ENCODE measurements at regions not wholly inside any gene's neighbourhood (a gene's known extent, or its start where the extent isn't known, plus 50 kb on each side); places are given as distances from the start of the nearest gene placed in this dataset.

- no peak for DNase-seq (ENCODE audit: low spot score)
- Histone ChIP-seq H3K4me1 (ENCODE audit: control insufficient read depth in 1 of 2, low read depth in 2 of 2) (no peaks in the 10 kb centered on the region), H3K27me3 (replicated peaks; ENCODE audit: insufficient read depth) (no peaks in the 10 kb centered on the region), H3K27ac (no peak overlapping the region), H3K4me3 (no peak overlapping the region), H3K9me3 (no peaks in the 10 kb centered on the region), H3K36me3 (no peaks in the 10 kb centered on the region)
- no peak for ATAC-seq (ENCODE audit: insufficient number of reproducible peaks, low FRiP score, low read depth)
- no peak for TF ChIP-seq CTCF (IDR thresholded peaks at IDR 0.05)
Observed at GRCh38 chr3:166721466-166721865, 658.6 kb downstream of the ZBBX start.

- Histone ChIP-seq H3K27me3 (replicated peaks; ENCODE audit: insufficient read depth) (no peaks in the 10 kb centered on the region), H3K36me3 (no peaks in the 10 kb centered on the region), H3K27ac (no peak overlapping the region), H3K4me3 (no peak overlapping the region), H3K4me1 (ENCODE audit: control insufficient read depth in 1 of 2, low read depth in 2 of 2) (no peaks in the 10 kb centered on the region), H3K9me3 (no peaks in the 10 kb centered on the region)
- no peak for TF ChIP-seq CTCF (IDR thresholded peaks at IDR 0.05)
- ATAC-seq (ENCODE audit: insufficient number of reproducible peaks, low FRiP score, low read depth) (no peak), DNase-seq (ENCODE audit: low spot score) (no peak)
Observed at GRCh38 chr3:166714206-166714605, 665.9 kb downstream of the ZBBX start.

- ATAC-seq (ENCODE audit: insufficient number of reproducible peaks, low FRiP score, low read depth) (no peak), DNase-seq (ENCODE audit: low spot score) (no peak)
- Histone ChIP-seq H3K27me3 (replicated peaks; ENCODE audit: insufficient read depth) (no peaks in the 10 kb centered on the region), H3K9me3 (no peaks in the 10 kb centered on the region), H3K4me3 (no peak overlapping the region), H3K36me3 (no peaks in the 10 kb centered on the region), H3K4me1 (ENCODE audit: control insufficient read depth in 1 of 2, low read depth in 2 of 2) (no peaks in the 10 kb centered on the region), H3K27ac (no peak overlapping the region)
- no peak for TF ChIP-seq CTCF (IDR thresholded peaks at IDR 0.05)
Observed at GRCh38 chr3:166713787-166714186, 666.3 kb downstream of the ZBBX start.

GRCh38 chr3:166706094-166706493, 674.0 kb downstream of the ZBBX start:
- H3K27ac ChIP-seq, result no peak overlapping the region
- no peaks in the 10 kb centered on the region for H3K27me3 ChIP-seq (replicated peaks; ENCODE audit: insufficient read depth)
- DNase-seq (ENCODE audit: low spot score), result no peak
- no peaks in the 10 kb centered on the region for H3K36me3 ChIP-seq
- ATAC-seq (ENCODE audit: insufficient number of reproducible peaks, low FRiP score, low read depth), result no peak
- TF ChIP-seq CTCF (IDR thresholded peaks at IDR 0.05), result no peak
- H3K4me3 ChIP-seq, result no peak overlapping the region
- no peaks in the 10 kb centered on the region for H3K4me1 ChIP-seq (ENCODE audit: control insufficient read depth in 1 of 2, low read depth in 2 of 2)
- H3K9me3 ChIP-seq, result no peaks in the 10 kb centered on the region

GRCh38 chr3:166697495-166697894, 682.6 kb downstream of the ZBBX start:
- H3K4me3 ChIP-seq, result no peak overlapping the region
- H3K9me3 ChIP-seq, result no peaks in the 10 kb centered on the region
- no peak for DNase-seq (ENCODE audit: low spot score)
- no peaks in the 10 kb centered on the region for H3K36me3 ChIP-seq
- H3K27ac ChIP-seq, result no peak overlapping the region
- ATAC-seq (ENCODE audit: insufficient number of reproducible peaks, low FRiP score, low read depth), result no peak
- no peaks in the 10 kb centered on the region for H3K4me1 ChIP-seq (ENCODE audit: control insufficient read depth in 1 of 2, low read depth in 2 of 2)
- no peaks in the 10 kb centered on the region for H3K27me3 ChIP-seq (replicated peaks; ENCODE audit: insufficient read depth)
- TF ChIP-seq CTCF (IDR thresholded peaks at IDR 0.05), result no peak
